ENCODE measurements at regions not wholly inside any gene's neighbourhood (a gene's known extent, or its start where the extent isn't known, plus 50 kb on each side); places are given as distances from the start of the nearest gene placed in this dataset.
"Not testable (repeated sequence)": the region's sequence is repeated elsewhere in the genome, so short reads cannot be mapped to it uniquely, and the experiment has no call there.

GRCh38 chr4:33890841-33891240, 2353.5 kb downstream of the ARAP2 start:
- DNase-seq, result no peak

GRCh38 chr4:33911959-33912358, 2332.4 kb downstream of the ARAP2 start:
- no peak for DNase-seq

GRCh38 chr4:33914386-33914785, 2329.9 kb downstream of the ARAP2 start:
- DNase-seq, result no peak

- DNase-seq, result no peak
Measured at GRCh38 chr4:33923469-33923868, 2320.8 kb downstream of the ARAP2 start.

- DNase-seq, result no peak
Measured at GRCh38 chr4:33924239-33924638, 2320.1 kb downstream of the ARAP2 start.

GRCh38 chr4:33924811-33925210, 2319.5 kb downstream of the ARAP2 start:
- no peak for DNase-seq

GRCh38 chr4:33930497-33930896, 2313.8 kb downstream of the ARAP2 start:
- DNase-seq, result no peak

- no peak for DNase-seq
Measured at GRCh38 chr4:33931026-33931425, 2313.3 kb downstream of the ARAP2 start.

- no peak for DNase-seq
Measured at GRCh38 chr4:33940281-33940680, 2304.0 kb downstream of the ARAP2 start.

GRCh38 chr4:33941854-33942253, 2302.5 kb downstream of the ARAP2 start:
- no peak for DNase-seq

- no peak for DNase-seq
Measured at GRCh38 chr4:33948921-33949320, 2295.4 kb downstream of the ARAP2 start.

- DNase-seq, result not testable (repeated sequence)
Measured at GRCh38 chr4:33953848-33954247, 2290.5 kb downstream of the ARAP2 start.

GRCh38 chr4:33954759-33955158, 2289.6 kb downstream of the ARAP2 start:
- no peak for DNase-seq

- no peak for DNase-seq
Measured at GRCh38 chr4:33959519-33959918, 2284.8 kb downstream of the ARAP2 start.

GRCh38 chr4:33961761-33962160, 2282.6 kb downstream of the ARAP2 start:
- no peak for DNase-seq

GRCh38 chr4:33966808-33967207, 2277.5 kb downstream of the ARAP2 start:
- no peak for DNase-seq

- DNase-seq, result no peak
Measured at GRCh38 chr4:33974270-33974669, 2270.0 kb downstream of the ARAP2 start.

GRCh38 chr4:33975995-33976394, 2268.3 kb downstream of the ARAP2 start:
- DNase-seq, result no peak

- not testable (repeated sequence) for DNase-seq
Measured at GRCh38 chr4:33979781-33980180, 2264.5 kb downstream of the ARAP2 start.

- DNase-seq, result no peak
Measured at GRCh38 chr4:33980361-33980760, 2264.0 kb downstream of the ARAP2 start.

GRCh38 chr4:33989820-33990443, 2254.4 kb downstream of the ARAP2 start:
- DNase-seq, result no peak

- DNase-seq, result no peak
Measured at GRCh38 chr4:33996075-33996718, 2248.1 kb downstream of the ARAP2 start.

GRCh38 chr4:33998291-33998690, 2246.0 kb downstream of the ARAP2 start:
- no peak for DNase-seq

GRCh38 chr4:34000356-34000755, 2244.0 kb downstream of the ARAP2 start:
- no peak for DNase-seq

GRCh38 chr4:34006540-34006939, 2237.8 kb downstream of the ARAP2 start:
- DNase-seq, result not testable (repeated sequence)
